ENCODE measurements at regions not wholly inside any gene's neighbourhood (a gene's known extent, or its start where the extent isn't known, plus 50 kb on each side); places are given as distances from the start of the nearest gene placed in this dataset.

GRCh38 chr1:83773059-83773458 is 225.9 kb downstream of the TTLL7 start:
- no peak for DNase-seq
- Histone ChIP-seq H3K9me3 (no peaks in the 10 kb centered on the region), H3K27ac (no peak overlapping the region), H3K4me1 (no peaks in the 10 kb centered on the region), H3K27me3 (no peaks in the 10 kb centered on the region), H3K4me3 (no peak overlapping the region), H3K36me3 (no peaks in the 10 kb centered on the region)
- no peak for TF ChIP-seq CTCF (IDR thresholded peaks at IDR 0.05)
- TF ChIP-seq POLR2A (IDR thresholded peaks at IDR 0.05) = no peak

DNA sequence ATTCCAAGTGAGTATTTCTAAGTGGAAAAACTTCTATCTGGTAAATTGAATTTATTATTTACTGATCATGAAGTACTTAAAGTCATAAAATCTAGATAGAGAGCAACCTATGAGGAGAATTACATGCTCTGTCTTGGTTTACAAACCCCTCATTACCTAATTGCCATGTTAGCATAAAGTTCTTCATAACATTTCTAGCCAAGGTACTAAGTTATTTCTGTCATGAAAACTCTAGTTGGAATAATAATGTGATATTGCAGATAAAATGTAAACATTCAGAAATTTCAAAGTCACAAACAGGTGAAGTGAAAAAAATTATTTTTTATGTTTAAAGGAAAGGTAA is 228.6 kb downstream of the TTLL7 start:
- Histone ChIP-seq H3K4me1 (no peaks in the 10 kb centered on the region), H3K9me3 (no peaks in the 10 kb centered on the region), H3K27ac (no peak overlapping the region), H3K36me3 (no peaks in the 10 kb centered on the region), H3K4me3 (no peak overlapping the region), H3K27me3 (no peaks in the 10 kb centered on the region)
- no peak for DNase-seq
- TF ChIP-seq CTCF (IDR thresholded peaks at IDR 0.05) = no peak
- no peak for TF ChIP-seq POLR2A (IDR thresholded peaks at IDR 0.05)

- no peak for DNase-seq
- Histone ChIP-seq H3K27me3 (no peaks in the 10 kb centered on the region), H3K9me3 (no peaks in the 10 kb centered on the region), H3K4me1 (no peaks in the 10 kb centered on the region), H3K4me3 (no peak overlapping the region), H3K36me3 (no peaks in the 10 kb centered on the region), H3K27ac (no peak overlapping the region)
- TF ChIP-seq POLR2A (IDR thresholded peaks at IDR 0.05) = no peak
- no peak for TF ChIP-seq CTCF (IDR thresholded peaks at IDR 0.05)
Measured at GRCh38 chr1:83769594-83770318, 229.2 kb downstream of the TTLL7 start.

- Histone ChIP-seq H3K9me3 (no peaks in the 10 kb centered on the region), H3K4me1 (no peaks in the 10 kb centered on the region), H3K36me3 (no peaks in the 10 kb centered on the region), H3K4me3 (no peak overlapping the region), H3K27ac (no peak overlapping the region), H3K27me3 (no peaks in the 10 kb centered on the region)
- DNase-seq = no peak
- TF ChIP-seq POLR2A (IDR thresholded peaks at IDR 0.05) (no peak), CTCF (IDR thresholded peaks at IDR 0.05) (no peak)
Measured at GRCh38 chr1:83769072-83769471, 229.9 kb downstream of the TTLL7 start.

- Histone ChIP-seq H3K27ac (no peak overlapping the region), H3K27me3 (no peaks in the 10 kb centered on the region), H3K36me3 (no peaks in the 10 kb centered on the region), H3K9me3 (no peaks in the 10 kb centered on the region), H3K4me1 (no peaks in the 10 kb centered on the region), H3K4me3 (no peak overlapping the region)
- no peak for DNase-seq
- TF ChIP-seq CTCF (IDR thresholded peaks at IDR 0.05) = no peak
- no peak for TF ChIP-seq POLR2A (IDR thresholded peaks at IDR 0.05)
Measured at GRCh38 chr1:83766241-83766691, 232.7 kb downstream of the TTLL7 start.

DNA sequence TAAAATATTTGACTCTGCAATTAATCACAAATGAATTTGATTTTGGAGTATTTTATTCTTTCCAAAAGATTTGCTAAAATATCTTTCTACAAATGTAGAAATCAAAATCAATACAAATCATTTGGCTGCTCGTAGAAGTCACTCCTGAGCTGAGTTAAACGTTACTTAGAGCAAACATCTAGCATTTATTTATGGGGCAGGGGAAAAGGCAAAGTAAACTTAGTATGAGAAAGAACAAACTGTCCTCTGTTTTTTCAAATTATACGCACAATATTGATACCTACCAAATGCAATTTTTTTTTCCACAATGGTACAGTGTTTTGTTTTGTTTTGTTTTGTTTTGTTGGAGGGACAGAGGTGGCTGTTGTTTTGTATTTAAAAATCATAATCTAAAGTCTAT is 233.8 kb downstream of the TTLL7 start:
- Histone ChIP-seq H3K4me1 (peaks cover 0 to 2% (median 0%) of the 10 kb centered on the region in 4 donors), H3K27ac (no peak overlapping the region), H3K9me3 (no peaks in the 10 kb centered on the region), H3K27me3 (no peaks in the 10 kb centered on the region), H3K4me3 (no peak overlapping the region), H3K36me3 (no peaks in the 10 kb centered on the region)
- TF ChIP-seq POLR2A (IDR thresholded peaks at IDR 0.05) (no peak), CTCF (IDR thresholded peaks at IDR 0.05) (no peak)
- no peak for DNase-seq

Measured in Peyer's patch (tissue), 4 donors.